SK-N-SH treated with all-trans-retinoic acid at 6 μM for 48 hours (cell line): ENCODE measurements at regions not wholly inside any gene's neighbourhood (a gene's known extent, or its start where the extent isn't known, plus 50 kb on each side); places are given as distances from the start of the nearest gene placed in this dataset.

Experiments
- ATAC-seq: fragments of 200-7000 bp; cut with Tn5 transposase; 3 replicates; pipeline ENCODE4 v1.9.1; 2020; ENCODE audit warnings: mild to moderate bottlenecking, moderate library complexity
- ARNTL ChIP-seq: fragments of 450-650 bp; formaldehyde crosslinking; IDR thresholded peaks from 2 replicates; pipeline ENCODE4 v1.5.0; 2020; ENCODE audit warnings: low read depth, mild to moderate bottlenecking, moderate library complexity, borderline replicate concordance
- BACH2 ChIP-seq: fragments of 250-450 bp; sonication (Bioruptor Pico); IDR thresholded peaks from 2 replicates; pipeline ENCODE4 v1.9.0; 2021; ENCODE audit warnings: mild to moderate bottlenecking, borderline replicate concordance
- CREB5 ChIP-seq: fragments of 250-450 bp; sonication (Bioruptor Pico); IDR thresholded peaks from 2 replicates; pipeline ENCODE4 v1.5.1; 2020; ENCODE audit warnings: low read depth, mild to moderate bottlenecking, moderate library complexity
- CSDC2 ChIP-seq: fragments of 250-450 bp; sonication (Bioruptor Pico); IDR thresholded peaks from 2 replicates; pipeline ENCODE4 v1.5.0; 2020; ENCODE audit warnings: mild to moderate bottlenecking, moderate library complexity
- CSRNP3 ChIP-seq: fragments of 250-450 bp; sonication (Bioruptor Pico); IDR thresholded peaks from 2 replicates; pipeline ENCODE4 v1.5.1; 2021; ENCODE audit warnings: mild to moderate bottlenecking, moderate library complexity
- ESRRG ChIP-seq: fragments of 250-450 bp; sonication (Bioruptor Pico); IDR thresholded peaks from 2 replicates; pipeline ENCODE4 v1.6.1; 2021; ENCODE audit warnings: mild to moderate bottlenecking
- GLIS3 ChIP-seq: fragments of 250-450 bp; sonication (Bioruptor Pico); IDR thresholded peaks from 2 replicates; pipeline ENCODE4 v1.5.0; 2020; ENCODE audit warnings: mild to moderate bottlenecking, moderate library complexity
- OSR1 ChIP-seq: fragments of 250-450 bp; sonication (Bioruptor Pico); IDR thresholded peaks from 2 replicates; pipeline ENCODE4 v1.8.0; 2022; ENCODE audit warnings: moderate library complexity, mild to moderate bottlenecking, inconsistent platforms
- POU6F1 ChIP-seq: fragments of 250-450 bp; sonication (Bioruptor Pico); IDR thresholded peaks from 2 replicates; pipeline ENCODE4 v1.8.0; 2021; ENCODE audit warnings: low read depth, mild to moderate bottlenecking, moderate library complexity, borderline replicate concordance
- PPARA ChIP-seq: fragments of 250-450 bp; sonication (Bioruptor Pico); IDR thresholded peaks from 2 replicates; pipeline ENCODE4 v1.5.0; 2020; ENCODE audit warnings: mild to moderate bottlenecking, borderline replicate concordance
- SNAI2 ChIP-seq: fragments of 250-450 bp; sonication (Bioruptor Pico); IDR thresholded peaks from 2 replicates; pipeline ENCODE4 v1.5.0; 2020; ENCODE audit warnings: mild to moderate bottlenecking, moderate library complexity
- TCF4 ChIP-seq: fragments of 250-450 bp; sonication (Bioruptor Pico); IDR thresholded peaks from 2 replicates; pipeline ENCODE4 v1.8.0; 2021; ENCODE audit warnings: mild to moderate bottlenecking, moderate library complexity, borderline replicate concordance
- TOX ChIP-seq: fragments of 250-450 bp; sonication (Bioruptor Pico); IDR thresholded peaks from 2 replicates; pipeline ENCODE4 v1.8.0; 2021; ENCODE audit warnings: mild to moderate bottlenecking, moderate library complexity, borderline replicate concordance
- TSHZ2 ChIP-seq: fragments of 250-450 bp; sonication (Bioruptor Pico); IDR thresholded peaks from 2 replicates; pipeline ENCODE4 v1.5.0; 2020; ENCODE audit warnings: mild to moderate bottlenecking, moderate library complexity
- ZFP3 ChIP-seq: fragments of 250-450 bp; sonication (Bioruptor Pico); IDR thresholded peaks from 2 replicates; pipeline ENCODE4 v1.5.0; 2020; ENCODE audit warnings: mild to moderate bottlenecking, moderate library complexity
- ZFP30 ChIP-seq: fragments of 450-650 bp; formaldehyde crosslinking; IDR thresholded peaks from 2 replicates; pipeline ENCODE4 v1.5.0; 2022; ENCODE audit warnings: mild to moderate bottlenecking, moderate library complexity
- ZNF565 ChIP-seq: fragments of 450-650 bp; formaldehyde crosslinking; conservative IDR thresholded peaks from 2 replicates; pipeline ENCODE4 v1.5.0; 2020; ENCODE audit warnings: low read depth, mild to moderate bottlenecking, moderate library complexity
- ZNF70 ChIP-seq: fragments of 450-650 bp; formaldehyde crosslinking; IDR thresholded peaks from 2 replicates; pipeline ENCODE4 v1.5.0; 2020; ENCODE audit warnings: mild to moderate bottlenecking, moderate library complexity
- ZNF8 ChIP-seq: fragments of 450-650 bp; formaldehyde crosslinking; IDR thresholded peaks from 2 replicates; pipeline ENCODE4 v1.5.0; 2020; ENCODE audit warnings: mild to moderate bottlenecking, moderate library complexity

- no peak for ATAC-seq
- TF ChIP-seq ZNF565 (CRISPR knock-in tag): no peak
- no peak for TF ChIP-seq SNAI2
- TF ChIP-seq BACH2 (CRISPR knock-in tag): no peak
- TF ChIP-seq ZNF8: no peak
- no peak for TF ChIP-seq CSDC2
- no peak for TF ChIP-seq TCF4 (CRISPR knock-in tag)
- TF ChIP-seq TSHZ2 (CRISPR knock-in tag): no peak
- TF ChIP-seq ZFP30 (CRISPR knock-in tag): no peak
- TF ChIP-seq ZFP3 (CRISPR knock-in tag): no peak
- no peak for TF ChIP-seq CSRNP3
- no peak for TF ChIP-seq ARNTL
- no peak for TF ChIP-seq OSR1 (CRISPR knock-in tag)
- no peak for TF ChIP-seq GLIS3
- TF ChIP-seq POU6F1 (CRISPR knock-in tag): no peak
- no peak for TF ChIP-seq ESRRG (CRISPR knock-in tag)
- TF ChIP-seq PPARA (CRISPR knock-in tag): no peak
- TF ChIP-seq TOX (CRISPR knock-in tag): no peak
- TF ChIP-seq CREB5 (CRISPR knock-in tag): no peak
Measured at GRCh38 chr3:72537448-72537847, 310.8 kb downstream of the SHQ1 start.

- ATAC-seq: no peak
- TF ChIP-seq OSR1 (CRISPR knock-in tag): no peak
- TF ChIP-seq, all 23 proteins: peak for 0
Measured at GRCh38 chr3:72536878-72537267, 311.4 kb downstream of the SHQ1 start.

- TF ChIP-seq ZFP3 (CRISPR knock-in tag) (no peak), ZNF565 (CRISPR knock-in tag) (no peak), BACH2 (CRISPR knock-in tag) (no peak), ESRRG (CRISPR knock-in tag) (no peak), TCF4 (CRISPR knock-in tag) (no peak)
- no peak for ATAC-seq
Measured at GRCh38 chr3:72536206-72536877, 311.9 kb downstream of the SHQ1 start.

GRCh38 chr3:72535772-72536171, 312.5 kb downstream of the SHQ1 start:
- no peak for ATAC-seq
- TF ChIP-seq ZNF70 (CRISPR knock-in tag): no peak
- TF ChIP-seq TSHZ2 (CRISPR knock-in tag): no peak
- TF ChIP-seq BACH2 (CRISPR knock-in tag): no peak
- TF ChIP-seq TOX (CRISPR knock-in tag): no peak
